Hypothalamus (tissue), 51 donors: ENCODE measurements at regions not wholly inside any gene's neighbourhood (a gene's known extent, or its start where the extent isn't known, plus 50 kb on each side); places are given as distances from the start of the nearest gene placed in this dataset.
"Not testable (repeated sequence)": the region's sequence is repeated elsewhere in the genome, so short reads cannot be mapped to it uniquely, and the experiment has no call there.

Experiments used
- DNase-seq, 51 donors: peaks; one replicate each; lab custom pipeline; 2025; lab: John Stamatoyannopoulos, UW

- DNase-seq = no peak
Measured at GRCh38 chr2:138066139-138066806, 102.0 kb downstream of the HNMT start.

- DNase-seq = no peak
Measured at GRCh38 chr2:138066841-138067240, 102.6 kb downstream of the HNMT start.

- DNase-seq = not testable (repeated sequence)
Measured at GRCh38 chr2:138068669-138069068, 104.4 kb downstream of the HNMT start.

GRCh38 chr2:138071042-138071719 lies 106.9 kb downstream of the HNMT start:
- DNase-seq = not testable (repeated sequence)

GRCh38 chr2:138071720-138072719 lies 107.7 kb downstream of the HNMT start:
- no peak for DNase-seq

GRCh38 chr2:138078153-138078552 lies 113.9 kb downstream of the HNMT start:
- peak in 20 of 51 donors; percentile 2 to 35 (median 14) for DNase-seq

GRCh38 chr2:138079976-138080375 lies 115.7 kb downstream of the HNMT start:
- DNase-seq = no peak

- no peak for DNase-seq
Measured at GRCh38 chr2:138081225-138082073, 117.2 kb downstream of the HNMT start.

GRCh38 chr2:138084206-138084605 lies 119.9 kb downstream of the HNMT start:
- no peak for DNase-seq

- not testable (repeated sequence) for DNase-seq
Measured at GRCh38 chr2:138085441-138085840, 121.2 kb downstream of the HNMT start.

GRCh38 chr2:138086576-138086975 lies 122.3 kb downstream of the HNMT start:
- DNase-seq = peak in 1 of 51 donors; percentile 9

GRCh38 chr2:138087751-138088593 lies 123.7 kb downstream of the HNMT start:
- no peak for DNase-seq

GRCh38 chr2:138090330-138090729 lies 126.1 kb downstream of the HNMT start:
- DNase-seq = peak in 3 of 51 donors; percentile 5 to 38 (median 10)

- DNase-seq = no peak
Measured at GRCh38 chr2:138093455-138093854, 129.2 kb downstream of the HNMT start.

- DNase-seq = no peak
Measured at GRCh38 chr2:138094031-138094430, 129.8 kb downstream of the HNMT start.

GRCh38 chr2:138095336-138095735 lies 131.1 kb downstream of the HNMT start:
- no peak for DNase-seq

- DNase-seq = not testable (repeated sequence)
Measured at GRCh38 chr2:138099288-138099687, 135.0 kb downstream of the HNMT start.

- no peak for DNase-seq
Measured at GRCh38 chr2:138101718-138102117, 137.4 kb downstream of the HNMT start.

GRCh38 chr2:138102664-138103063 lies 138.4 kb downstream of the HNMT start:
- no peak for DNase-seq
